Umbilical cord (tissue), 1 donor: ENCODE measurements at regions not wholly inside any gene's neighbourhood (a gene's known extent, or its start where the extent isn't known, plus 50 kb on each side); places are given as distances from the start of the nearest gene placed in this dataset.
"Not testable (repeated sequence)": the region's sequence is repeated elsewhere in the genome, so short reads cannot be mapped to it uniquely, and the experiment has no call there.

ENCODE experiments used
- DNase-seq: peaks from one replicate; pipeline ENCODE4 v3.0.0-alpha.2; 2015; ENCODE audit warnings: low spot score

- DNase-seq, result no peak
Observed at GRCh38 chr5:7210549-7210948, 185.4 kb upstream of the ADCY2 start.

GRCh38 chr5:7213525-7213924, 182.4 kb upstream of the ADCY2 start:
- DNase-seq, result no peak

- no peak for DNase-seq
Observed at GRCh38 chr5:7214906-7215416, 181.0 kb upstream of the ADCY2 start.

- no peak for DNase-seq
Observed at GRCh38 chr5:7218141-7218540, 177.8 kb upstream of the ADCY2 start.

GRCh38 chr5:7220156-7220555, 175.8 kb upstream of the ADCY2 start:
- DNase-seq, result no peak

- DNase-seq, result no peak
Observed at GRCh38 chr5:7221041-7221440, 174.9 kb upstream of the ADCY2 start.

GRCh38 chr5:7225826-7226225, 170.1 kb upstream of the ADCY2 start:
- DNase-seq, result no peak

- DNase-seq, result no peak
Observed at GRCh38 chr5:7242118-7242710, 153.7 kb upstream of the ADCY2 start.

GRCh38 chr5:7244208-7244607, 151.7 kb upstream of the ADCY2 start:
- no peak for DNase-seq

GRCh38 chr5:7245121-7245651, 150.8 kb upstream of the ADCY2 start:
- no peak for DNase-seq

GRCh38 chr5:7246287-7246686, 149.7 kb upstream of the ADCY2 start:
- DNase-seq, result no peak

GRCh38 chr5:7250004-7250403, 145.9 kb upstream of the ADCY2 start:
- DNase-seq, result no peak

GRCh38 chr5:7250611-7251010, 145.3 kb upstream of the ADCY2 start:
- DNase-seq, result no peak

GRCh38 chr5:7251132-7251531, 144.8 kb upstream of the ADCY2 start:
- peak; percentile 13 for DNase-seq

GRCh38 chr5:7261049-7261448, 134.9 kb upstream of the ADCY2 start:
- DNase-seq, result peak; percentile 45

GRCh38 chr5:7261900-7262299, 134.0 kb upstream of the ADCY2 start:
- DNase-seq, result no peak

- DNase-seq, result not testable (repeated sequence)
Observed at GRCh38 chr5:7263398-7264015, 132.4 kb upstream of the ADCY2 start.

GRCh38 chr5:7265776-7266175, 130.2 kb upstream of the ADCY2 start:
- DNase-seq, result not testable (repeated sequence)

GRCh38 chr5:7268722-7269121, 127.2 kb upstream of the ADCY2 start:
- not testable (repeated sequence) for DNase-seq

GRCh38 chr5:7269591-7270274, 126.2 kb upstream of the ADCY2 start:
- DNase-seq, result no peak

- no peak for DNase-seq
Observed at GRCh38 chr5:7271435-7272084, 124.4 kb upstream of the ADCY2 start.

GRCh38 chr5:7272408-7272965, 123.5 kb upstream of the ADCY2 start:
- no peak for DNase-seq
